ENCODE measurements at regions not wholly inside any gene's neighbourhood (a gene's known extent, or its start where the extent isn't known, plus 50 kb on each side); places are given as distances from the start of the nearest gene placed in this dataset.

DNA sequence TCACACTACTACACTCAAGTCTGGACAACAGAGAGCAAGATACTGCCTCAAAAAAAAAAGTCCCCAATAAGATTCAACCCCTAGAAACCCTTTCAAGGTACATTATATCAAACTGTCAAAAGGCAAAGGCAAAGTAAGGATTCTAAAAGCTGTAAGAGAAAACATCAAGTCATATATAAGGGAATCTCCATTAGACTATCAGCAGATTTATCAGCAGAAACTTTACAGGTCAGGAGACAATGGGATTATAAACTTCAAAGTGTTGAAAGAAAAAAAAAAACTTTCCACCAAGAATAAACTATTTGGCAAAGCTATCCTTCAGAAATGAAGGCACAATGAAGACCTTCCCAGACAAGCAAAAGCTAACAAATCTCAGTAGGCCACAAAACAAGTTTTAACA lies 63.5 kb upstream of the DMRT1 start:
- DNase-seq = no peak

DNA sequence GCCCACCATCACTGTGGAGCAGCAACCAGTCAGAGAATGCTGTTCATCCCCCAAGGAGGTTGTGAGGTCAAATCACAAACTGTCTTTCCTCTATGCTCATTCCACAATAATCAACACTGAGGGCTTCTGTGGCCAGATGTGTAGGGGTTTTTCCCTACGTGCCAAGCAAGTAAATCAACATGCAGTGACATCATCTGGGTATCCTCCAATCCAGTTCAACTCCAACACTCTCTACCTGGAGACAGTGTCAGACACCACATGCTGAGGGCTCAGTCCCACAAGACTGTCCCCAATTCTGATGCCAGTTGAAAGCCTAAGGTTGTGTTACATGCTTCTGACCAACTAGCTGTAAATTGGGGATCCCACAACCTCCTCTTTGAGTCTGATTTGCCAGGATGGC lies 57.3 kb upstream of the DMRT1 start:
- DNase-seq = no peak

DNA sequence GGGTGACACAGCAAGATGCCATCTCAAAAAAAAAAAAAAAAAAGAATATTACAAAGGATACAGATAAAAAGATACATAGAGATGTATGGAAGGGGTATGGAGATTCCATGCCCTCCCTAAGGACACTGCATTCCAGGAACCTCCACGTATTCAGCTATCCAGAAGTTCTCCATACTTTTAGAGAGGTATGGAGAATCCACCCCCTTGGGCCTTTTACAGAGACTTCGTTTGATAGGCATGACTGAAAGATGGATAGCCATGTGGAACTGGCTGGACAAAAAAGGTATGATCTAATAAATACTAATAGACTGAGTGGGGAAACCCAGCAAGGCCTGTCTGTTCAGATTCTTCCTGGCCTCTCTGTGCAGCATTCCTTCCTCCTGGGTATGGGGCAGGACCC lies 56.6 kb upstream of the DMRT1 start:
- DNase-seq = no peak

DNA sequence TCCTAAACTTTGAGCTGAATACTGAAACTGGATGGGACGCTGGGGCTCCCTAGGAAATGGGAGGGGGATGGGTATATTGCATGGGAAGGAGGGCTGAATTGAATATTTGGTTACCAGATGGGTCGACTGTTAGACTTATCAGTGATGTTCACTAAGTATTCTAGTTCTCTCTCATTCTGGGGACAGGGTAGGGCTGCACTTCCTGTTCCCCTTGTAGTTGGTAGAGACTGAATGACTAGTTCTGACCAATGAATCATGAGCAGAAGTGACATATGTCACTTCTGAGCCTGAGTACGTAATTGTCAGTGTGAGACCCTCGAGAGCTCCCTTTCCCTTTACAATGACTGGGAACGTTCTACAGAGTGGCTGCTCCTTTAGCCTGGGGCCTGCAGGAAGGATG lies 55.5 kb upstream of the DMRT1 start:
- DNase-seq = no peak

DNA sequence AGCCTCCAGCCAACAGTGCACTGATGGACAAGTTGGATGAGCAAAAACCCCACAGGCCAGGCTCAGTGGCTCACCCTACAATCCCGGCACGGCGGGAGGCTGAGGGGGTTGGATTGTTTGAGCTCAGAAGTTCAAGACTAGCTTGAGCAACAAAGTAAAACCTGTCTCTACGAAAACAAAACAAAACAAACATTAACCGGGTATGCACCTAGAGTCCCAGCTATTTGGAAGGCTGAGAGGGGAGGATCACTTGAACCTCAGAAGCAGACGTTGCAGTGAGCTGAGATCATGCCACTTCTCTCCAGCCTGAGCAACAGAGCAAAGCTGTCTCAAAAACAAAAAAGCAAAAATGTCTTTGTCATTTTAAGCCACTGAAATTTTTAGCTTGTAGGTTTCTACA lies 55.1 kb upstream of the DMRT1 start:
- no peak for DNase-seq

DNA sequence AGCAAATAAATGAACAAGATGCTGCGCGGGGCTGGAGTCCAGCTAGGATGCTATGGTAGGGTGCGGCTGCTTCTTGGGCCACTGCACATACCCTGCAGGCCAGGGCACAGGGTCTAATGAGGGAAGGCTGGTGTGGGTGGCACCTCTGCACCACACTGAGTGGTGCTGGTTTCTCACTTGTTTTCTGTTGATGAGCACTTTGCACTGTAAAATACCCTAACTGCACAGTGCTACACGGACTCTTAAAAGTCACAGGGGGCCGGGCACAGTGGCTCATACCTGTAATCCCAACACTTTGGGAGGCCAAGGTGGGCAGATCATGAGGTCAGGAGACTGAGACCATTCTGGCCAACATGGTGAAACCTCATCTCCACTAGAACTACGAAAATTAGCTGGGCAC lies 52.7 kb upstream of the DMRT1 start:
- DNase-seq = no peak

All from NCI-H1048 (cell line).